WTC11 (cell line): ENCODE measurements at regions not wholly inside any gene's neighbourhood (a gene's known extent, or its start where the extent isn't known, plus 50 kb on each side); places are given as distances from the start of the nearest gene placed in this dataset.

ENCODE experiments used
- CBFB ChIP-seq: sonication (generic); formaldehyde crosslinking; IDR thresholded peaks from 2 replicates; pipeline ENCODE4 v1.8.1; 2022; ENCODE audit warnings: mild to moderate bottlenecking, low read depth, missing genetic modification reagents
- CREB1 ChIP-seq: sonication (generic); formaldehyde crosslinking; IDR thresholded peaks from 2 replicates; pipeline ENCODE4 v1.8.0; 2023; ENCODE audit warnings: mild to moderate bottlenecking, missing genetic modification reagents
- CREM ChIP-seq: sonication (generic); formaldehyde crosslinking; IDR thresholded peaks from 2 replicates; pipeline ENCODE4 v1.8.1; 2022; ENCODE audit warnings: mild to moderate bottlenecking, missing genetic modification reagents, moderate library complexity
- ESRRA ChIP-seq: sonication (generic); formaldehyde crosslinking; IDR thresholded peaks from 2 replicates; pipeline ENCODE4 v1.8.1; 2022; ENCODE audit warnings: mild to moderate bottlenecking, missing genetic modification reagents, borderline replicate concordance
- FOXJ3 ChIP-seq: sonication (generic); formaldehyde crosslinking; IDR thresholded peaks from 2 replicates; pipeline ENCODE4 v1.9.0; 2021; ENCODE audit warnings: missing genetic modification reagents, mild to moderate bottlenecking, borderline replicate concordance
- JUN ChIP-seq: sonication (generic); formaldehyde crosslinking; IDR thresholded peaks from 2 replicates; pipeline ENCODE4 v1.8.0; 2023; ENCODE audit warnings: mild to moderate bottlenecking, missing genetic modification reagents
- TCF7 ChIP-seq: sonication (generic); formaldehyde crosslinking; IDR thresholded peaks from 2 replicates; pipeline ENCODE4 v1.8.0; 2022; ENCODE audit warnings: mild to moderate bottlenecking, low read depth, missing genetic modification reagents, moderate library complexity
- ZBTB21 ChIP-seq: sonication (generic); formaldehyde crosslinking; IDR thresholded peaks from 2 replicates; pipeline ENCODE4 v1.8.1; 2023; ENCODE audit warnings: mild to moderate bottlenecking, missing genetic modification reagents, borderline replicate concordance
- TF ChIP-seq, protein P1 (sequence below): fragments of 200-600 bp; IDR thresholded peaks from 2 replicates; pipeline ENCODE4 v1.8.0; 2022; ENCODE audit warnings: antibody characterized with exemption
- TF ChIP-seq, protein P2 (sequence below): sonication (generic); formaldehyde crosslinking; IDR thresholded peaks from 2 replicates; pipeline ENCODE4 v1.8.0; 2022; ENCODE audit warnings: mild to moderate bottlenecking, missing genetic modification reagents
- TF ChIP-seq, protein P3 (sequence below): sonication (generic); formaldehyde crosslinking; IDR thresholded peaks from 2 replicates; pipeline ENCODE4 v1.8.1; 2023; ENCODE audit warnings: mild to moderate bottlenecking, missing genetic modification reagents, moderate library complexity
- TF ChIP-seq, protein P4 (sequence below): sonication (generic); formaldehyde crosslinking; IDR thresholded peaks from 2 replicates; pipeline ENCODE4 v1.8.1; 2022; ENCODE audit warnings: low read depth, mild to moderate bottlenecking, moderate library complexity, missing genetic modification reagents, borderline replicate concordance

DNA sequence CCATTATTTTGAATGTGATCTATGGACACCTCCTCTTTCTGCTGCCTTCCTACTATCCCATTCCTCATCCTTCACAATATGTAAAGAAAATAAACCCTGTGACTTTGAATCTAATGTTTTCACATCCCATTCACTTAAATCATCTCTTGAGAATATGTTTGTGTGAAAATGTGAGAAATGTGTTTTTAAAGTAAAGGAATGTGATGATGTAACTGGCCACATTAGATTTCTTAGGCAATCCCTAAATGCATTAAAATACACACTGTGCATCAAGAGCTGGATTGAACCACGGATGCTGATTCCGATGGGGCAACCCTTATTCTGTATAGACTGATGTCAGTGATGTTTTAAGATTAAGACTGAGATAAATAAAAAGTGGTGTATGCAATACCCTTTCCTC, 558.9 kb upstream of the TENM3 start:
- TF ChIP-seq, protein P1, sequence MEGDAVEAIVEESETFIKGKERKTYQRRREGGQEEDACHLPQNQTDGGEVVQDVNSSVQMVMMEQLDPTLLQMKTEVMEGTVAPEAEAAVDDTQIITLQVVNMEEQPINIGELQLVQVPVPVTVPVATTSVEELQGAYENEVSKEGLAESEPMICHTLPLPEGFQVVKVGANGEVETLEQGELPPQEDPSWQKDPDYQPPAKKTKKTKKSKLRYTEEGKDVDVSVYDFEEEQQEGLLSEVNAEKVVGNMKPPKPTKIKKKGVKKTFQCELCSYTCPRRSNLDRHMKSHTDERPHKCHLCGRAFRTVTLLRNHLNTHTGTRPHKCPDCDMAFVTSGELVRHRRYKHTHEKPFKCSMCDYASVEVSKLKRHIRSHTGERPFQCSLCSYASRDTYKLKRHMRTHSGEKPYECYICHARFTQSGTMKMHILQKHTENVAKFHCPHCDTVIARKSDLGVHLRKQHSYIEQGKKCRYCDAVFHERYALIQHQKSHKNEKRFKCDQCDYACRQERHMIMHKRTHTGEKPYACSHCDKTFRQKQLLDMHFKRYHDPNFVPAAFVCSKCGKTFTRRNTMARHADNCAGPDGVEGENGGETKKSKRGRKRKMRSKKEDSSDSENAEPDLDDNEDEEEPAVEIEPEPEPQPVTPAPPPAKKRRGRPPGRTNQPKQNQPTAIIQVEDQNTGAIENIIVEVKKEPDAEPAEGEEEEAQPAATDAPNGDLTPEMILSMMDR: no peak
- TF ChIP-seq, protein P2, sequence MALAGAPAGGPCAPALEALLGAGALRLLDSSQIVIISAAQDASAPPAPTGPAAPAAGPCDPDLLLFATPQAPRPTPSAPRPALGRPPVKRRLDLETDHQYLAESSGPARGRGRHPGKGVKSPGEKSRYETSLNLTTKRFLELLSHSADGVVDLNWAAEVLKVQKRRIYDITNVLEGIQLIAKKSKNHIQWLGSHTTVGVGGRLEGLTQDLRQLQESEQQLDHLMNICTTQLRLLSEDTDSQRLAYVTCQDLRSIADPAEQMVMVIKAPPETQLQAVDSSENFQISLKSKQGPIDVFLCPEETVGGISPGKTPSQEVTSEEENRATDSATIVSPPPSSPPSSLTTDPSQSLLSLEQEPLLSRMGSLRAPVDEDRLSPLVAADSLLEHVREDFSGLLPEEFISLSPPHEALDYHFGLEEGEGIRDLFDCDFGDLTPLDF: no peak
- TF ChIP-seq, protein P3, sequence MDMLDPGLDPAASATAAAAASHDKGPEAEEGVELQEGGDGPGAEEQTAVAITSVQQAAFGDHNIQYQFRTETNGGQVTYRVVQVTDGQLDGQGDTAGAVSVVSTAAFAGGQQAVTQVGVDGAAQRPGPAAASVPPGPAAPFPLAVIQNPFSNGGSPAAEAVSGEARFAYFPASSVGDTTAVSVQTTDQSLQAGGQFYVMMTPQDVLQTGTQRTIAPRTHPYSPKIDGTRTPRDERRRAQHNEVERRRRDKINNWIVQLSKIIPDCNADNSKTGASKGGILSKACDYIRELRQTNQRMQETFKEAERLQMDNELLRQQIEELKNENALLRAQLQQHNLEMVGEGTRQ (CRISPR knock-in tag): no peak
- TF ChIP-seq ESRRA (no peak), ZBTB21 (CRISPR knock-in tag) (no peak), FOXJ3 (CRISPR knock-in tag) (no peak), TCF7 (CRISPR knock-in tag) (no peak), JUN (no peak), CREM (no peak), CBFB (CRISPR knock-in tag) (no peak), CREB1 (CRISPR knock-in tag) (no peak)
- TF ChIP-seq, protein P4, sequence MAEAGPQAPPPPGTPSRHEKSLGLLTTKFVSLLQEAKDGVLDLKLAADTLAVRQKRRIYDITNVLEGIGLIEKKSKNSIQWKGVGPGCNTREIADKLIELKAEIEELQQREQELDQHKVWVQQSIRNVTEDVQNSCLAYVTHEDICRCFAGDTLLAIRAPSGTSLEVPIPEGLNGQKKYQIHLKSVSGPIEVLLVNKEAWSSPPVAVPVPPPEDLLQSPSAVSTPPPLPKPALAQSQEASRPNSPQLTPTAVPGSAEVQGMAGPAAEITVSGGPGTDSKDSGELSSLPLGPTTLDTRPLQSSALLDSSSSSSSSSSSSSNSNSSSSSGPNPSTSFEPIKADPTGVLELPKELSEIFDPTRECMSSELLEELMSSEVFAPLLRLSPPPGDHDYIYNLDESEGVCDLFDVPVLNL (CRISPR knock-in tag): no peak
